ENCODE measurements at regions not wholly inside any gene's neighbourhood (a gene's known extent, or its start where the extent isn't known, plus 50 kb on each side); places are given as distances from the start of the nearest gene placed in this dataset.

DNA sequence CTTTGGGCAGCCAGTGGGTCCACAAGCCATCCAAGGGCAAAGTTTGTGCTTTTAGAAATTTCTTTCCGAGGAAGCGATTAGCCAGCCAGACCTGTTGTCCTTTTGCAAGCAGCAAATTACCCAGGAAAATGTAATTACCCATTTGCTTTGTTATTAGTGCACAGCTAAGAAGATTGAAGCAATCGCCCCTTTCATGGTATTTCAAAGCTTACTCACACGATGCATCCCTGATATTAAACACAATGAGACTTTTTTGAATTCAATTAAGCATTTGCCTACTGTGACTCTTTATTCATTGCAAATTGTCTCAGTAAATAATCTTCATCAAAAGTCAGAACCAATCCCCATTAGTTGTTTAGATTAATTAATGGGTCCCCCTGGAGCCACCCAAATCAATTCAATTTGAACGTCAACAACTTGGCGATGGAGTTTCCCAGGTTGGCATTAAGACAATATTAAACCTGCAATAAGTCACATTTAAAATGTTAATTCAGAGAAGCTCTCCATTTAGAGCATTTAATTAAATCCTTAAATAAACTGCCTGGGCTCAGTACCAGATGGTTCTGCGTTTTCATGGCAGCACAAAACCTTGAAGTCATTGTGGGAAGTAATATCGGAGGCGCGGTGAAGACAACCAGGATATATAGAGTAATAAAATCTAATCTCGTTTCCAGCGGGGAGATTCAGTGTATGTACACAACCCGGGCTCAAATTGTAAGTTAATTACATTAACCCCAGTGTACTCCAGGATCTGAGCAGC is 366.2 kb upstream of the TNRC6C start:
- peak; percentile 10 for DNase-seq

- peak; percentile 17 for DNase-seq
Measured at GRCh38 chr17:77593081-77593480, 365.4 kb upstream of the TNRC6C start.

DNA sequence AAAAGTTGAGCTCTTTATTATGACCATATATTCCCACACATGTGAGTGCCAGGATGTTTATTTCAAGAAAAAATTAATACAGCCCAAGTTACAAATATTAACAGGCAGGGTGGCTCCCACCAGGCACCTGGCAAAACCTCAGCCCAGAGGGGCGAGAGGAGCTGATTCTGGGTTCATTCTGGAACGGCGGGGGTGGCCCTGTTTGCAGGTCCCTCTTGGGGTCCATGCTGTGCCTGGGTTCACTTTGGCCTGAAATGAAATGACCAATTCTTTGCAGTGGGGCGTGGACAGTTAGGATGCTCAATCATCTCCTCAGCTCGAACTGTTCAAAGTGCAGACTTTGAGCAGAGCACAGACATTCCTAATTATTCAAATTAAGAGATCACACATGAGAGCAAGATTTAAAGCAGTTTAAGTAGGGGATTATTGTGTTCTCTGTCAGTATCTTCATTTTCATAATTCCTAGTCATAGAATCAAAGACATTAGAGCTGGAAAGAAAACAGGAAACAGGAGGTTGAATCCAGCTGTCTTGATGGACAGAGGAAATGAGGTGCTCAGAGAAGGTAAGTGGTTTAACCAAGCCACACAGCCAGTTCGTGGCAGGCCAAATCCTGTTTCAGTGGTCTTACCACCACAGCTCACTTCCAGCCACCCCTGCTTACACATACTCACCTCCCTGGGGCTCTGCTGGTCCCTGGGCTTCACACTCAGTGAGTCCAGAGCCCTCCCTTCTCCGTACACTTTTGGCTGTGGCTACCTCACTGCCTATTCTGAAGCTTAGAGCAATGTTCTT is 363.9 kb upstream of the TNRC6C start:
- DNase-seq = peak; percentile 37

DNA sequence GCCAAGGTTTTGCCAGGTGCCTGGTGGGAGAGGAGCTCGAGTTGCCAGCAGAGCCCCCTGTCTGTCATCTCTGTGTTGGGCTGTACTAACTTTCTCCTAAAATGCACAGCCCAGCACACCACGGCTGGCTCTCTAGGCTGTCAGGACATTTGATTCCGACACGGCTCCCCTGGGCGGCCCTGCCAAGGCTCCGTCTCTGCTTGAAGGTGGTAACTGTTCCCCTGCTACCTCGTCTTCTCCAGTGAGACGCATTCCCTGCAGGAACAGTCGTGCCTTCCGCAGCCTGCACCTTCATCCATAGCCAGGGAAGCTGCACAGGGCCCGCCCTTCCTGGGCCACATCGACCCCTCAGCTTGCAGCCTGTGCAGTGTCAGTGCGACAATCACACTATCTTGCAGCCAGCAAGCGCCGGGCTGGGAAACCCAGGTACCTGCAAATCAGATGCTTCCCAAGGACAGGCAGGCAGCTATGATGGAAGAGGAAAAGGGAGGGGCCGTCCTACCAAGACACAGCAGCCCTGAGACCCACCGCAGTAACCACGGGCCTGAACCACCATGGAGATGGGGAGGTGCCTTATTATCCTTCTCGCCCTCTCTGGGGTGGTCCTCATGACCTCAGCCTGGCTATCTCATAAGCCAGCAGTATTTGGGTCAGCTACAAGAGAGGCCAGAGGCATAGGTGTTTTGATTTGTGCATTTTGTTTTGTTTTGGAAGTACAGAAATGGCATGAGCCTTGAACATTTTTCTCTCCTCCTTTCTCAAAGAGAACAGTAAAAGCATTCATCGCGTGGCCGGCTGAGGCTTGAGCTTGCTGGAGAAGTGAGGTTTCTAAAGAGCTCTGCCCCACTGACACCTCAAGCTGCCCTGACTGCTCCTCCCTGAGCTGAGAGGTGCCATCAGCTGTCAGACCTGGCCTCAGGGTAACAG is 361.7 kb upstream of the TNRC6C start:
- DNase-seq = peak; percentile 59

- peak; percentile 45 for DNase-seq
Measured at GRCh38 chr17:77597418-77598240, 360.9 kb upstream of the TNRC6C start.

GRCh38 chr17:77598241-77598620 is 360.3 kb upstream of the TNRC6C start:
- DNase-seq = peak; percentile 39

GRCh38 chr17:77599699-77600098 is 358.8 kb upstream of the TNRC6C start:
- peak; percentile 19 for DNase-seq

GRCh38 chr17:77600346-77600745 is 358.2 kb upstream of the TNRC6C start:
- peak; percentile 55 for DNase-seq

GRCh38 chr17:77601054-77601979 is 357.2 kb upstream of the TNRC6C start:
- DNase-seq = peak; percentile 25

DNA sequence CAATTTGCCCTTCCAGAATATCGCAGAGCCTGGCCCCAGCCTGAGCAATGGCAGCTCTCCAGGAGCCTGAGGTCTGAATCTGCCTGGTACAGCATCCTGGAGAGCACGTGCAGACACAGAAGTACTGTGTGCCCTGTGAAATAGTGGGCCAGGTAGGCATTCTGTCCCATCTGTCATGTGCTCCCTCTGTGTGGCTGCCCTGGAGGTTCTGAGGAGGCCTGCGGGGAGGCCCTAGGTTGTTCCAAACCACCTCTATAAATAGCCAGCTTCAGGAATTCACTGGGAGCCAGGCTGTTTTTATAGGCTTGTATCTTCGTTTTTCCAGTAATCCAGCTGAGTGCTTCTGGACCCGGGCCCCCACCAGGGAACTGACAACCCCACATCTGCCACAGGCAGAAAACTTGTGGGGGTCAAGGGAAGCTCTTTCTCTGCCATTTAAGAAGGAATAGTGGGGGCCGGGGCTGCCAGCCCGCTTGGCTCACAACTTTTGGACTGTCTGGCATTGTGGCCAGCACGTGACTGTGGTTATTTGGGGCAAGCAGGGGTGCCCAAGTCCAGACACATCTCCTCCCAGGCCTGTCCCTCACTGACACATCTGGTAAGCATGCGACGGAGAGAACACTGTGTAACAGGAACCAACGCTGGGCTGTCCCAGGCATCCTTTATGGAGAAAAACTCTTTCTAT is 356.3 kb upstream of the TNRC6C start:
- peak; percentile 28 for DNase-seq

- DNase-seq = peak; percentile 44
Measured at GRCh38 chr17:77602883-77603640, 355.4 kb upstream of the TNRC6C start.

DNA sequence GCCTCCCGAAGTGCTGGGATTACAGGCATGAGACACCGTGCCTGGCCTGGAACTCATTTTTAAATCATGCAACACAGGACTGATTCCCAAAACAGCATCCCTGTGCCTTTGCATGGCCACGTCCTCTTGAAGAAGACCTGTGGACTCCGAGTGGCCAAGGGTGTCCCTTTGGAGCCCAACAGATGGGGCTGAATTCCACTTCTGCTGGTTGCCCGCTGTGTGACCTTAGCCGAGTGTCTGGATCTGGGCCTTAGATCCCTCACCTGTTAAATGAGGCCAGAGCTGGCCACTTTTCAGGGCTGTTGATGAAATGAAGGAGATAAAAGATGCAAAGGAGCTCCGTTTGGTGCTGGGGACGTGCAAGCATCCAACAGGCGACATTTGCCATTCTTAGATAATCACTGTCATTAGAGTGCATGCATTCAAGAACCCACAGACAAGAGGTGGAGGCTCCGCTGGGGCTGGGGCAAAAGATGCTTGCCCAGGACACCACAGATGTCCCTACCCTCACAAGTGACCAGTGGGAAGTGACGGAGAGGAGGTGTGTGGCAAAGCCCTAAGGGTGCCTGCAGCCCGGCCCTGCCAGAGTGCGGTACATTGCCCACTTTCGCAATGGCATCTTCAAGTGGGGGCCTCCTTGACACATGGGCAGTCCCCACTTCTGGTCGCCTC is 354.1 kb upstream of the TNRC6C start:
- DNase-seq = peak; percentile 52

GRCh38 chr17:77604973-77605313 is 353.6 kb upstream of the TNRC6C start:
- DNase-seq = no peak

DNA sequence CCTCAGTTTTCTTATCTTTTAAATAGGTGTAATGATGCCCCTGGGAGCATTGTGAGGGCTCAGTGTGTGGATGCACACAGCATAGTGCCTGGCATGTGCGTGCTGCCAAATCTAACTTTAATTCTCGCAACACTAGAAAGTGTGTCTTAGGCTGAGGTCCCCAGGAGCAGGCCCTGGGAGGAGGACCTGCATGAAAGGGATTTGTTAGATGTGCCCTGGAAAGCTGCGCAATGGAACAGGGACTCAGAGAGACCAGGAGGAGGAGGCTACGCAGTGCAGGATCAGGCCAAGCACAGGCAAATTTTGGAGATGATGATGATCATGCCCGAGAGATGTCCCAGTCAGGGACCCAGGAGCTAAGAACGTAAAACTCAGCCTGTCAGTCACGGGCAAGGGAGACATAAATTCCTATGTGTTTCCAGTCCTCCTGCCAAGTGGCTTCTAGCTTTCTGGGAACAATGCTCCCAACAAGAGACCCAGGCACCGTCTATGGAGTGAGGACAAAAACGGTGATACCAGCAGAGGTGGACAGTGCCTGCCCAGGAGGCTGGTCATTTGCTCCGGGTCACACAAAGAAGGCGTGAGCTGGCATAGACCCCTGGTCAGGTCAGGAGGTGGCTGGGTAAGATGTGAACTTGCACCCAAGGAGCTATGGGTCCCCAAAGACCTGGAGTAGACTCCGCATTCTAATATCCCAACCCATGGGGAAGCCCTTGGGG is 352.2 kb upstream of the TNRC6C start:
- peak; percentile 43 for DNase-seq

DNA sequence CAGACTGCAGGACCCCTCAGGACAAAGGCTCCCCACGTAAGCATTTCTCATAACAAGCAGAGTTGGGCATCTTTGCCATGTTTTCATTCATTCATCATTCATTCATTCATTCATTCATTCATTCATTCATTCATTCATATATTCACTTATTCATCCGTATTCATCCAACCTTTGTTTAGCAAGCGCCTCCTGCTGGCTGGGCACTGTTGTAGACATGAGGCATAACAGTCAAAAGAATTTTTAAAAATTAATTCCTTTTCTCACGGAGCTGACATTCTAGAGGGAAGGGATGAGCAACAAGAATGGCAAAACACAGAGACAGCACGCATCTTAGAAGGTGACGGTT is 351.7 kb upstream of the TNRC6C start:
- DNase-seq = no peak

- peak; percentile 27 for DNase-seq
Measured at GRCh38 chr17:77607606-77608005, 350.9 kb upstream of the TNRC6C start.

DNA sequence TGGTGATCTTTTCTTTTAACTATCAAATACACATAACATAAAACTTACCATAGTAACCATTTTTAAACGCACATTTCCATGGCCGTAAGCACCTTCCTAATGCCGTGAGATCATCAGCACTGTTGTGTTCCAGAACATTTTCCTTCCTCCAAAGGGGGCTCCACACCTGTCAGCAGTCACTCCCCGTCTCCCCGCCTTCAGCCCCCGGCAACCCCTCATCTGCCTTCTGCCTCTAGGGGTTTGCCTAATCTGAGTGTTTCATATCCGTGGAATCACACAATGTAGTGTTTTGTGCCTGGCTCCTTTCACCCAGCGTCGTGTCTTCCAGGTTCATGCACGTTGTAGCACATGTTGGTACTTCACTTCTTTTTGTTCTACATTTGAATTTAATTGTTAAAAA is 350.1 kb upstream of the TNRC6C start:
- peak; percentile 56 for DNase-seq
